Peyer's patch (tissue), 4 donors: ENCODE measurements at regions not wholly inside any gene's neighbourhood (a gene's known extent, or its start where the extent isn't known, plus 50 kb on each side); places are given as distances from the start of the nearest gene placed in this dataset.

Experiments
- DNase-seq, 3 donors: peaks; one replicate each; pipeline ENCODE4 v3.0.0-alpha.2; 2017 to 2019
- H3K27ac ChIP-seq, 4 donors: fragments of 200-600 bp; sonication (generic); one replicate each; pipeline ENCODE4 v1.5.1; 2016 to 2019
- H3K27me3 ChIP-seq, 2 donors: fragments of 200-600 bp; sonication (generic); one replicate each; pipeline ENCODE4 v1.5.1; 2019
- H3K36me3 ChIP-seq, 3 donors: fragments of 200-600 bp; sonication (generic); one replicate each; pipeline ENCODE4 v1.5.1; 2016 to 2019
- H3K4me1 ChIP-seq, 4 donors: fragments of 200-600 bp; sonication (generic); one replicate each; pipeline ENCODE4 v1.5.1; 2016 to 2019
- H3K4me3 ChIP-seq, 4 donors: fragments of 200-600 bp; sonication (generic); 1 replicate in 3 of 4; 2 replicates in 1 of 4; pipeline ENCODE4 v1.5.1; 2016 to 2019; ENCODE audit warnings: mild to moderate bottlenecking in 1 of 4
- H3K9me3 ChIP-seq, 4 donors: fragments of 200-600 bp; sonication (generic); one replicate each; pipeline ENCODE4 v1.5.1; 2016 to 2019; ENCODE audit warnings: mild to moderate bottlenecking in 1 of 4
- CTCF ChIP-seq, 6 experiments: fragments of 450-650 bp in 4 of 6; fragments of 200-600 bp in 2 of 6; sonication (generic) in 1 of 6; IDR thresholded peaks; one replicate each; pipeline ENCODE4 v1.5.1; 2017 to 2019; ENCODE audit warnings: antibody characterized with exemption in 6 of 6, mild to moderate bottlenecking in 3 of 6, moderate library complexity in 1 of 6
- POLR2A ChIP-seq, 2 donors: fragments of 450-650 bp; IDR thresholded peaks; one replicate each; pipeline ENCODE4 v1.5.1; 2017; ENCODE audit warnings: antibody characterized with exemption in 2 of 2, mild to moderate bottlenecking in 2 of 2, moderate library complexity in 2 of 2

GRCh38 chr11:90448256-90448655, 225.4 kb upstream of the CHORDC1 start:
- Histone ChIP-seq H3K4me1 (no peaks in the 10 kb centered on the region), H3K27ac (no peak overlapping the region), H3K27me3 (no peaks in the 10 kb centered on the region), H3K9me3 (no peaks in the 10 kb centered on the region), H3K4me3 (no peak overlapping the region), H3K36me3 (no peaks in the 10 kb centered on the region)
- DNase-seq = no peak
- TF ChIP-seq POLR2A (IDR thresholded peaks at IDR 0.05) (no peak), CTCF (IDR thresholded peaks at IDR 0.05) (no peak)

- Histone ChIP-seq H3K4me1 (no peaks in the 10 kb centered on the region), H3K36me3 (no peaks in the 10 kb centered on the region), H3K27ac (no peak overlapping the region), H3K27me3 (no peaks in the 10 kb centered on the region), H3K9me3 (no peaks in the 10 kb centered on the region), H3K4me3 (no peak overlapping the region)
- no peak for TF ChIP-seq POLR2A (IDR thresholded peaks at IDR 0.05)
- no peak for TF ChIP-seq CTCF (IDR thresholded peaks at IDR 0.05)
- no peak for DNase-seq
These were observed 224.8 kb upstream of the CHORDC1 start for GRCh38 chr11:90447618-90448017.

GRCh38 chr11:90446207-90446606, 223.4 kb upstream of the CHORDC1 start:
- no peak for DNase-seq
- TF ChIP-seq CTCF (IDR thresholded peaks at IDR 0.05) = no peak
- TF ChIP-seq POLR2A (IDR thresholded peaks at IDR 0.05) = no peak
- H3K27me3 ChIP-seq = no peaks in the 10 kb centered on the region
- H3K36me3 ChIP-seq = no peaks in the 10 kb centered on the region
- no peak overlapping the region for H3K4me3 ChIP-seq
- H3K27ac ChIP-seq = no peak overlapping the region
- no peaks in the 10 kb centered on the region for H3K9me3 ChIP-seq
- H3K4me1 ChIP-seq = no peaks in the 10 kb centered on the region

- H3K36me3 ChIP-seq = no peaks in the 10 kb centered on the region
- TF ChIP-seq CTCF (IDR thresholded peaks at IDR 0.05) (no peak), POLR2A (IDR thresholded peaks at IDR 0.05) (no peak)
- H3K4me1 ChIP-seq = no peaks in the 10 kb centered on the region
These were observed 215.2 kb upstream of the CHORDC1 start for GRCh38 chr11:90438069-90438468.

GRCh38 chr11:90434858-90435257, 212.0 kb upstream of the CHORDC1 start:
- H3K4me1 ChIP-seq = no peaks in the 10 kb centered on the region
- TF ChIP-seq POLR2A (IDR thresholded peaks at IDR 0.05) = no peak
- peak in 2 of 6 experiments; percentile 3 to 4 for TF ChIP-seq CTCF (IDR thresholded peaks at IDR 0.05)
- no peak for DNase-seq

More at GRCh38 chr11:90438069-90438468, 215.2 kb upstream of the CHORDC1 start:
- no peak overlapping the region for H3K4me3 ChIP-seq
- H3K27ac ChIP-seq = no peak overlapping the region
- DNase-seq = no peak
- no peaks in the 10 kb centered on the region for H3K9me3 ChIP-seq
- H3K27me3 ChIP-seq = no peaks in the 10 kb centered on the region

GRCh38 chr11:90428836-90429235, 206.0 kb upstream of the CHORDC1 start:
- H3K27me3 ChIP-seq = no peaks in the 10 kb centered on the region
- no peak overlapping the region for H3K27ac ChIP-seq
- DNase-seq = no peak
- no peaks in the 10 kb centered on the region for H3K36me3 ChIP-seq
- no peaks in the 10 kb centered on the region for H3K4me1 ChIP-seq
- H3K9me3 ChIP-seq = no peaks in the 10 kb centered on the region
- TF ChIP-seq CTCF (IDR thresholded peaks at IDR 0.05) = no peak
- no peak overlapping the region for H3K4me3 ChIP-seq

More at GRCh38 chr11:90434858-90435257, 212.0 kb upstream of the CHORDC1 start:
- Histone ChIP-seq H3K4me3 (no peak overlapping the region), H3K36me3 (no peaks in the 10 kb centered on the region), H3K27ac (no peak overlapping the region), H3K9me3 (no peaks in the 10 kb centered on the region), H3K27me3 (no peaks in the 10 kb centered on the region)
